Caco-2 (cell line): ENCODE measurements at regions not wholly inside any gene's neighbourhood (a gene's known extent, or its start where the extent isn't known, plus 50 kb on each side); places are given as distances from the start of the nearest gene placed in this dataset.

Experiments used
- BruUV-seq: library from RNA; stranded (reverse); fragments of 400-500 nt; replicated peaks from 2 replicates; lab custom pipeline; 2021; lab: Mats Ljungman, UMichigan
- CTCF ChIA-PET: fragments of 300-600 bp; sonication (Branson Sonifier 250); formaldehyde crosslinking; loops from one replicate; lab custom pipeline; 2022; ENCODE audit warnings: antibody characterized with exemption; lab: Charles Lee
- POLR2A ChIA-PET: fragments of 300-600 bp; sonication (Branson Sonifier 250); formaldehyde crosslinking; loops from one replicate; lab custom pipeline; 2022; ENCODE audit warnings: antibody characterized with exemption; lab: Charles Lee
- DNase-seq, 2 experiments: peaks; one replicate each; pipeline versions ENCODE4 v3.0.0 to v3.0.0-alpha.2; 2020 to 2022
- H3K27me3 ChIP-seq: replicated peaks from 2 replicates; pipeline ENCODE4 v1.6.0; 2011; ENCODE audit warnings: low read length; ENCODE audit not compliant: control insufficient read depth, insufficient read depth
- H3K36me3 ChIP-seq: 2 replicates; pipeline ENCODE4 v1.5.1; 2011; ENCODE audit warnings: low read length; ENCODE audit not compliant: control insufficient read depth, insufficient read depth
- H3K4me1 ChIP-seq: fragments of 250-450 bp; sonication (Bioruptor Pico); 2 replicates; pipeline ENCODE4 v1.5.1; 2020; ENCODE audit warnings: mild to moderate bottlenecking
- H3K4me3 ChIP-seq: 2 replicates; pipeline ENCODE4 v1.5.1; 2011; ENCODE audit warnings: low read depth, mild to moderate bottlenecking, control low read depth, low read length
- H3K9me3 ChIP-seq: fragments of 250-450 bp; sonication (Bioruptor Pico); 2 replicates; pipeline ENCODE4 v1.5.1; 2020; ENCODE audit warnings: mild to moderate bottlenecking, moderate library complexity
- H3K27ac Mint-ChIP-seq: one replicate; pipeline ENCODE4 v1.8.0; 2022; ENCODE audit warnings: mixed read lengths; ENCODE audit not compliant: unreplicated experiment
- H3K27me3 Mint-ChIP-seq: one replicate; pipeline ENCODE4 v1.8.0; 2022; ENCODE audit warnings: mixed read lengths; ENCODE audit not compliant: insufficient read depth, unreplicated experiment
- H3K36me3 Mint-ChIP-seq: one replicate; pipeline ENCODE4 v1.8.0; 2022; ENCODE audit warnings: mild to moderate bottlenecking, mixed read lengths; ENCODE audit not compliant: insufficient read depth, unreplicated experiment
- H3K4me1 Mint-ChIP-seq: one replicate; pipeline ENCODE4 v1.8.0; 2022; ENCODE audit warnings: low read depth, mixed read lengths; ENCODE audit not compliant: unreplicated experiment
- H3K4me3 Mint-ChIP-seq: one replicate; pipeline ENCODE4 v1.8.0; 2022; ENCODE audit warnings: mild to moderate bottlenecking, moderate library complexity, mixed read lengths; ENCODE audit not compliant: unreplicated experiment
- H3K9me3 Mint-ChIP-seq: one replicate; pipeline ENCODE4 v1.8.0; 2022; ENCODE audit warnings: mixed read lengths; ENCODE audit not compliant: unreplicated experiment
- CTCF ChIP-seq, 2 experiments: fragments of 200-600 bp in 1 of 2; IDR thresholded peaks; 1 replicate in 1 of 2; 2 replicates in 1 of 2; pipeline versions ENCODE4 v1.5.1 to v1.8.0; 2011 to 2022; ENCODE audit warnings: antibody characterized with exemption in 1 of 2, control low read depth in 1 of 2, inconsistent platforms in 1 of 2, low read depth in 1 of 2, low read length in 1 of 2, mild to moderate bottlenecking in 1 of 2, moderate library complexity in 1 of 2; ENCODE audit not compliant: insufficient read depth in 1 of 2, severe bottlenecking in 1 of 2, unreplicated experiment in 1 of 2
- intact Hi-C: fragments of 100-400 bp; cut with micrococcal nuclease; formaldehyde crosslinking; loops from one replicate; pipeline ENCODE4 v1.10.0; 2022; ENCODE audit not compliant: unreplicated experiment

DNA sequence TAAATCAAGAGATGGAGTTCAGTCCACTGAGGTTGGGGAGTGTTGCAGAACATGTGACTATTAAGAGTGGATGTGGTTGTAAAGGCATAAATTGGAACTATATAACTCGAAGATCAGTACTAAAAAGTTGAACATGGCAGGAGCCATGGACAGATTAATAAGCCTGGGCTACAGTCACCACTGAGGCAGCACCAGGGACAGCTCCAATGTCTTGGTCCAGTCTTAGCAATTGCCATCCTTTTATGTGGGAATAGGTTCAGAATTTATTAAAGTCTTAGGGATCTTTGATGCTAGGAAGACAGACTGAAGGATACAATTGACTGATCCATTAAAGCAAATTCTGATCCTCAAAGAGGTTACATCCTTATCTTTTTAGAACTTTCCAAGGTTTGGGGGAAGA lies 156.6 kb downstream of the ADRA2A start:
- no peaks in the 10 kb centered on the region for H3K36me3 ChIP-seq
- H3K4me3 ChIP-seq = no peak overlapping the region
- intact Hi-C loops = no loop called here
- peak in 1 of 2 experiments; percentile 27 for DNase-seq
- no peaks in the 10 kb centered on the region for H3K4me1 ChIP-seq
- H3K27me3 Mint-ChIP-seq = peaks cover 6% of the 10 kb centered on the region
- no peaks in the 10 kb centered on the region for H3K9me3 ChIP-seq
- POLR2A ChIA-PET = no interaction called here
- BruUV-seq = no TSS peak
- H3K4me3 Mint-ChIP-seq = no peak overlapping the region
- CTCF ChIA-PET = no interaction called here
- H3K9me3 Mint-ChIP-seq = peaks cover 9% of the 10 kb centered on the region
- no peaks in the 10 kb centered on the region for H3K4me1 Mint-ChIP-seq
- H3K27me3 ChIP-seq = no peaks in the 10 kb centered on the region
- no peak overlapping the region for H3K27ac Mint-ChIP-seq
- TF ChIP-seq CTCF (IDR thresholded peaks at IDR 0.05; ENCODE audit: insufficient read depth in 1 of 2, low read depth in 1 of 2, low read length in 1 of 2, severe bottlenecking in 1 of 2, unreplicated experiment in 1 of 2) = no peak
- no peaks in the 10 kb centered on the region for H3K36me3 Mint-ChIP-seq

GRCh38 chr10:111234234-111234913 lies 157.5 kb downstream of the ADRA2A start:
- DNase-seq = no peak
- CTCF ChIA-PET = no interaction called here
- no TSS peak for BruUV-seq

DNA sequence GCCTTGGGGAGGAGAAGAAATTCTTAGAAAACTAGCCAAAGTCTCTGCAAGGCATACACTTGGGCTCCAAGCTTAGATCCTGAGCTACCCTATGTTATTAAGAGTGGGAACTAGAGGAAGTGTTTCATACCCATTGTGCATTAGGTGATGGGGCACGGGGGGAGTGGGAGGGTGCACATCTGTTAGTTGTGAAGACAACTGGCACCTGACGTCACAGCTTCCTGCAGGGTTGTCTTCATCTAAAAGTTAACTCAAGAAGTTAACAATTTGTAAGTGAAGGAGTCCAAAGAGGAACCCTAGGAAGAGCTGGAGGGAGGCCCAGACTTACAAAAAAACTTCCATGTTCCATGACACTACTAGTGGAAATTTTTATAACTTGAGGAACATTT lies 158.1 kb downstream of the ADRA2A start:
- no TSS peak for BruUV-seq

More at GRCh38 chr10:111234234-111234913, 157.5 kb downstream of the ADRA2A start:
- Histone ChIP-seq H3K27me3 (no peaks in the 10 kb centered on the region), H3K4me1 (no peaks in the 10 kb centered on the region), H3K4me3 (no peak overlapping the region), H3K36me3 (no peaks in the 10 kb centered on the region), H3K9me3 (no peaks in the 10 kb centered on the region)
- Mint-ChIP-seq H3K9me3 (peaks cover 9% of the 10 kb centered on the region), H3K27me3 (peaks cover 6% of the 10 kb centered on the region), H3K36me3 (no peaks in the 10 kb centered on the region), H3K27ac (no peak overlapping the region), H3K4me3 (no peak overlapping the region), H3K4me1 (no peaks in the 10 kb centered on the region)
- POLR2A ChIA-PET = no interaction called here
- intact Hi-C loops = no loop called here
- no peak for TF ChIP-seq CTCF (IDR thresholded peaks at IDR 0.05; ENCODE audit: insufficient read depth in 1 of 2, low read depth in 1 of 2, low read length in 1 of 2, severe bottlenecking in 1 of 2, unreplicated experiment in 1 of 2)

More for the DNA sequence above, 158.1 kb downstream of the ADRA2A start:
- H3K4me1 ChIP-seq = no peaks in the 10 kb centered on the region
- Mint-ChIP-seq H3K4me1 (no peaks in the 10 kb centered on the region), H3K9me3 (peaks cover 9% of the 10 kb centered on the region), H3K36me3 (no peaks in the 10 kb centered on the region), H3K27me3 (peaks cover 6% of the 10 kb centered on the region), H3K4me3 (no peak overlapping the region), H3K27ac (no peak overlapping the region)
- no peaks in the 10 kb centered on the region for H3K27me3 ChIP-seq
- no peak for TF ChIP-seq CTCF (IDR thresholded peaks at IDR 0.05; ENCODE audit: insufficient read depth in 1 of 2, low read depth in 1 of 2, low read length in 1 of 2, severe bottlenecking in 1 of 2, unreplicated experiment in 1 of 2)
- no peaks in the 10 kb centered on the region for H3K36me3 ChIP-seq
- no peak for DNase-seq
- no peaks in the 10 kb centered on the region for H3K9me3 ChIP-seq
- ChIA-PET POLR2A (no interaction called here), CTCF (no interaction called here)
- intact Hi-C loops = no loop called here
- H3K4me3 ChIP-seq = no peak overlapping the region
